ENCODE measurements at regions not wholly inside any gene's neighbourhood (a gene's known extent, or its start where the extent isn't known, plus 50 kb on each side); places are given as distances from the start of the nearest gene placed in this dataset.

DNA sequence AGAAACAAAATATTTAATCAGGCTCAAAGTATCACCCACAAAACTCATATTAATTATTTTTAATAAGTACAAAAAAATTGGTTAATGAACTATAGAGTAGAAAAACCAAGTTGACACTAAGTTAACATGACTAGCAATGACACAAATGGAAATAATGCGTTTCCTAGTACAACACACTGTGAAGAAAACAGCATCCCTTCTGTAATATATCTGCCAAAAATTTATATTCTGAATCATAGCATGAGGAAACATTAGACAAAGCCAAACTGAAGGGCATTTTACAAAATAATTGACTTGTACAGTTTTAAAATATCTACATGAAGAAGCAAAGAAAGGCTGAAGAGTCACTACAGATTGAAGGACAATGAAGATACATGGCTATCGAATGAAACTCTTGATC is 477.6 kb upstream of the INTU start:
- TF ChIP-seq, protein P1, sequence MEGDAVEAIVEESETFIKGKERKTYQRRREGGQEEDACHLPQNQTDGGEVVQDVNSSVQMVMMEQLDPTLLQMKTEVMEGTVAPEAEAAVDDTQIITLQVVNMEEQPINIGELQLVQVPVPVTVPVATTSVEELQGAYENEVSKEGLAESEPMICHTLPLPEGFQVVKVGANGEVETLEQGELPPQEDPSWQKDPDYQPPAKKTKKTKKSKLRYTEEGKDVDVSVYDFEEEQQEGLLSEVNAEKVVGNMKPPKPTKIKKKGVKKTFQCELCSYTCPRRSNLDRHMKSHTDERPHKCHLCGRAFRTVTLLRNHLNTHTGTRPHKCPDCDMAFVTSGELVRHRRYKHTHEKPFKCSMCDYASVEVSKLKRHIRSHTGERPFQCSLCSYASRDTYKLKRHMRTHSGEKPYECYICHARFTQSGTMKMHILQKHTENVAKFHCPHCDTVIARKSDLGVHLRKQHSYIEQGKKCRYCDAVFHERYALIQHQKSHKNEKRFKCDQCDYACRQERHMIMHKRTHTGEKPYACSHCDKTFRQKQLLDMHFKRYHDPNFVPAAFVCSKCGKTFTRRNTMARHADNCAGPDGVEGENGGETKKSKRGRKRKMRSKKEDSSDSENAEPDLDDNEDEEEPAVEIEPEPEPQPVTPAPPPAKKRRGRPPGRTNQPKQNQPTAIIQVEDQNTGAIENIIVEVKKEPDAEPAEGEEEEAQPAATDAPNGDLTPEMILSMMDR (IDR thresholded peaks at IDR 0.05): no peak
- TF ChIP-seq POLR2A (IDR thresholded peaks at IDR 0.05) (no peak), POLR2AphosphoS5 (IDR thresholded peaks at IDR 0.05) (no peak), EP300 (IDR thresholded peaks at IDR 0.05) (no peak)

Measured in suprapubic skin (tissue), 4 donors.